22Rv1 (cell line): ENCODE measurements at regions not wholly inside any gene's neighbourhood (a gene's known extent, or its start where the extent isn't known, plus 50 kb on each side); places are given as distances from the start of the nearest gene placed in this dataset.

Source experiments
- CTCF ChIP-seq: fragments of 450-650 bp; IDR thresholded peaks from 2 replicates; pipeline ENCODE4 v1.5.1; 2017; ENCODE audit warnings: mild to moderate bottlenecking
- ZFX ChIP-seq: fragments of 450-650 bp; IDR thresholded peaks from 2 replicates; pipeline ENCODE4 v1.6.1; 2017; ENCODE audit warnings: antibody characterized with exemption, borderline replicate concordance

- TF ChIP-seq CTCF (no peak), ZFX (no peak)
These were observed 174.2 kb upstream of the PABPC4L start for GRCh38 chr4:134375775-134376174.
